ENCODE measurements at regions not wholly inside any gene's neighbourhood (a gene's known extent, or its start where the extent isn't known, plus 50 kb on each side); places are given as distances from the start of the nearest gene placed in this dataset.
"Not testable (repeated sequence)": the region's sequence is repeated elsewhere in the genome, so short reads cannot be mapped to it uniquely, and the experiment has no call there.

GRCh38 chr6:71226151-71226550 is 62.5 kb upstream of the OGFRL1 start:
- no peaks in the 10 kb centered on the region for H3K4me1 ChIP-seq (ENCODE audit: control insufficient read depth in 3 of 3, insufficient read depth in 2 of 3, low read depth in 1 of 3, low read length in 2 of 3)
- no peaks in the 10 kb centered on the region for H3K9me3 ChIP-seq (ENCODE audit: control insufficient read depth in 2 of 2, insufficient read depth in 1 of 2, low read depth in 1 of 2, low read length in 1 of 2)
- no peak for FAIRE-seq
- no peak overlapping the region for H3K4me3 ChIP-seq (ENCODE audit: low read depth in 1 of 3, low read length in 3 of 3)
- no peaks in the 10 kb centered on the region for H3K36me3 ChIP-seq (ENCODE audit: control insufficient read depth in 3 of 3, insufficient read depth in 2 of 3, low read depth in 1 of 3, low read length in 3 of 3)
- no peaks in the 10 kb centered on the region for H3K27me3 ChIP-seq (ENCODE audit: control insufficient read depth in 3 of 3, insufficient read depth in 3 of 3, low read length in 3 of 3)
- 88 to 100% (median 97%) methylated on average over 1 of the region's 1 CpG for WGBS, 3 donors
- no peak overlapping the region for H3K27ac ChIP-seq (ENCODE audit: low read depth in 1 of 3, low read length in 2 of 3)
- no peak for DNase-seq

GRCh38 chr6:71228461-71229041 is 60.1 kb upstream of the OGFRL1 start:
- 42 to 56% (median 47%) methylated on average over 4 of the region's 4 CpGs for WGBS, 3 donors
- DNase-seq = no peak
- Histone ChIP-seq H3K4me1 (ENCODE audit: control insufficient read depth in 3 of 3, insufficient read depth in 2 of 3, low read depth in 1 of 3, low read length in 2 of 3) (no peaks in the 10 kb centered on the region), H3K27ac (ENCODE audit: low read depth in 1 of 3, low read length in 2 of 3) (no peak overlapping the region), H3K36me3 (ENCODE audit: control insufficient read depth in 3 of 3, insufficient read depth in 2 of 3, low read depth in 1 of 3, low read length in 3 of 3) (no peaks in the 10 kb centered on the region), H3K4me3 (ENCODE audit: low read depth in 1 of 3, low read length in 3 of 3) (no peak overlapping the region), H3K27me3 (ENCODE audit: control insufficient read depth in 3 of 3, insufficient read depth in 3 of 3, low read length in 3 of 3) (no peaks in the 10 kb centered on the region), H3K9me3 (ENCODE audit: control insufficient read depth in 2 of 2, insufficient read depth in 1 of 2, low read depth in 1 of 2, low read length in 1 of 2) (no peaks in the 10 kb centered on the region)
- FAIRE-seq = no peak

GRCh38 chr6:71229477-71229876 is 59.1 kb upstream of the OGFRL1 start:
- Histone ChIP-seq H3K4me3 (ENCODE audit: low read depth in 1 of 3, low read length in 3 of 3) (no peak overlapping the region), H3K36me3 (ENCODE audit: control insufficient read depth in 3 of 3, insufficient read depth in 2 of 3, low read depth in 1 of 3, low read length in 3 of 3) (no peaks in the 10 kb centered on the region), H3K9me3 (ENCODE audit: control insufficient read depth in 2 of 2, insufficient read depth in 1 of 2, low read depth in 1 of 2, low read length in 1 of 2) (no peaks in the 10 kb centered on the region), H3K27ac (ENCODE audit: low read depth in 1 of 3, low read length in 2 of 3) (no peak overlapping the region), H3K27me3 (ENCODE audit: control insufficient read depth in 3 of 3, insufficient read depth in 3 of 3, low read length in 3 of 3) (no peaks in the 10 kb centered on the region), H3K4me1 (ENCODE audit: control insufficient read depth in 3 of 3, insufficient read depth in 2 of 3, low read depth in 1 of 3, low read length in 2 of 3) (no peaks in the 10 kb centered on the region)
- DNase-seq (no peak), FAIRE-seq (no peak)
- 81 to 92% (median 89%) methylated on average over 3 of the region's 3 CpGs for WGBS, 3 donors

DNA sequence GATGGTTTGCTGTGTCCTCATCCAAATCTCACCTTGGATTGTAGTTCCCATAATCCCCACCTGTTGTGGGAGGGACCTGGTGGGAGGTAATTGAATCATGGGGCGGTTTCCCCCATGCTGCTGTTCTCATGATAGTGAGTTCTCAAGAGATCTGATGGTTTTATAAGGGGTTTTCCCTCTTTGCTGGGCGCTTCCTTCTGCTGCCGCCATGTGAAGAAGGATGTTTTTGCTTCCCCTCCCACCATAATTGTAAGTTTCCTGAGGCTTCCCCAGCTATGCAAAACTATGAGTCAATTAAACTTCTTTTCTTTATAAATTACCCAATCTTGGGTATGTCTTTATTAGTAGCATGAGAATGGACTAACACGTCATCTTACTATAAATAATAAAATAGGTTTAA is 55.7 kb upstream of the OGFRL1 start:
- not testable (repeated sequence) for FAIRE-seq; H3K9me3 ChIP-seq (ENCODE audit: control insufficient read depth in 2 of 2, insufficient read depth in 1 of 2, low read depth in 1 of 2, low read length in 1 of 2); DNase-seq

GRCh38 chr6:71236926-71237434 is 51.6 kb upstream of the OGFRL1 start:
- DNase-seq (no peak), FAIRE-seq (no peak)
- Histone ChIP-seq H3K27ac (ENCODE audit: low read depth in 1 of 3, low read length in 2 of 3) (no peak overlapping the region), H3K36me3 (ENCODE audit: control insufficient read depth in 3 of 3, insufficient read depth in 2 of 3, low read depth in 1 of 3, low read length in 3 of 3) (no peaks in the 10 kb centered on the region), H3K4me1 (ENCODE audit: control insufficient read depth in 3 of 3, insufficient read depth in 2 of 3, low read depth in 1 of 3, low read length in 2 of 3) (no peaks in the 10 kb centered on the region), H3K9me3 (ENCODE audit: control insufficient read depth in 2 of 2, insufficient read depth in 1 of 2, low read depth in 1 of 2, low read length in 1 of 2) (no peaks in the 10 kb centered on the region), H3K27me3 (ENCODE audit: control insufficient read depth in 3 of 3, insufficient read depth in 3 of 3, low read length in 3 of 3) (no peaks in the 10 kb centered on the region), H3K4me3 (ENCODE audit: low read depth in 1 of 3, low read length in 3 of 3) (no peak overlapping the region)
- 77 to 86% (median 78%) methylated on average over 1 of the region's 1 CpG for WGBS, 3 donors

More for the DNA sequence above, 55.7 kb upstream of the OGFRL1 start:
- H3K36me3 ChIP-seq (ENCODE audit: control insufficient read depth in 3 of 3, insufficient read depth in 2 of 3, low read depth in 1 of 3, low read length in 3 of 3); H3K4me3 ChIP-seq (ENCODE audit: low read depth in 1 of 3, low read length in 3 of 3); H3K4me1 ChIP-seq (ENCODE audit: control insufficient read depth in 3 of 3, insufficient read depth in 2 of 3, low read depth in 1 of 3, low read length in 2 of 3); H3K27me3 ChIP-seq (ENCODE audit: control insufficient read depth in 3 of 3, insufficient read depth in 3 of 3, low read length in 3 of 3); H3K27ac ChIP-seq (ENCODE audit: low read depth in 1 of 3, low read length in 2 of 3): not testable (repeated sequence)
- WGBS, 3 donors = 76 to 85% (median 81%) methylated on average over 4 of the region's 4 CpGs

GRCh38 chr6:71238351-71238750 is 50.3 kb upstream of the OGFRL1 start:
- Histone ChIP-seq H3K4me1 (ENCODE audit: control insufficient read depth in 3 of 3, insufficient read depth in 2 of 3, low read depth in 1 of 3, low read length in 2 of 3) (no peaks in the 10 kb centered on the region), H3K36me3 (ENCODE audit: control insufficient read depth in 3 of 3, insufficient read depth in 2 of 3, low read depth in 1 of 3, low read length in 3 of 3) (no peaks in the 10 kb centered on the region), H3K27ac (ENCODE audit: low read depth in 1 of 3, low read length in 2 of 3) (no peak overlapping the region), H3K9me3 (ENCODE audit: control insufficient read depth in 2 of 2, insufficient read depth in 1 of 2, low read depth in 1 of 2, low read length in 1 of 2) (no peaks in the 10 kb centered on the region), H3K4me3 (ENCODE audit: low read depth in 1 of 3, low read length in 3 of 3) (no peak overlapping the region), H3K27me3 (ENCODE audit: control insufficient read depth in 3 of 3, insufficient read depth in 3 of 3, low read length in 3 of 3) (no peaks in the 10 kb centered on the region)
- no peak for FAIRE-seq
- no peak for DNase-seq
- 52 to 75% (median 55%) methylated on average over 1 of the region's 1 CpG for WGBS, 3 donors
